Breast epithelium (tissue), 3 donors: ENCODE measurements at regions not wholly inside any gene's neighbourhood (a gene's known extent, or its start where the extent isn't known, plus 50 kb on each side); places are given as distances from the start of the nearest gene placed in this dataset.

Experiments used
- POLR2A ChIP-seq: fragments of 450-650 bp; IDR thresholded peaks from one replicate; pipeline ENCODE4 v1.6.1; 2016; ENCODE audit warnings: antibody characterized with exemption, mild to moderate bottlenecking, moderate library complexity
- POLR2AphosphoS5 ChIP-seq, 3 donors: sonication (generic); formaldehyde crosslinking; IDR thresholded peaks; one replicate each; pipeline ENCODE4 v1.6.1; 2017; ENCODE audit warnings: antibody characterized with exemption in 3 of 3
- TF ChIP-seq, protein P1 (sequence below), 3 donors: fragments of 450-650 bp; IDR thresholded peaks; one replicate each; pipeline ENCODE4 v1.5.1; 2016 to 2017; ENCODE audit warnings: antibody characterized with exemption in 3 of 3, mild to moderate bottlenecking in 3 of 3, moderate library complexity in 3 of 3

DNA sequence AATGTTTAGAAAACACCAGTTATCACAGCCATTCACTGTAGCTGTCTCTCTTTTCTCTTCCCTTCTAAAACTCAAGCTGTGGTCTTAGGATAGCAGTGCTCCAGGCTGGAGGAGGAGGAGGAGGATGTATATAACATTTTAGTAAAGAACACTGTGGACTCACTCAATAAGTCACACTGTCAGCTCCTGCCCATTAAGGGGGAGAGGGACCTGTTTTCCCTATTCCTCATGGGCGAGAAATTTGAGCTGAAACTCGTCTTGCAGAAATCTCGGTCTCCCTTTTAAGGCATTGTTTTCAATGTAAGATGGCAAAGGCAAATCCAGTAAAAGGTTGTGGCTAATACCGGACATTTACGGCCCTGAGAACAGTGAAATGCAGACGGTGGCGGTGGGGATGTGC, 114.8 kb upstream of the ZNF236 start:
- TF ChIP-seq POLR2AphosphoS5 (IDR thresholded peaks at IDR 0.05) (no peak), POLR2A (no peak)
- TF ChIP-seq, protein P1, sequence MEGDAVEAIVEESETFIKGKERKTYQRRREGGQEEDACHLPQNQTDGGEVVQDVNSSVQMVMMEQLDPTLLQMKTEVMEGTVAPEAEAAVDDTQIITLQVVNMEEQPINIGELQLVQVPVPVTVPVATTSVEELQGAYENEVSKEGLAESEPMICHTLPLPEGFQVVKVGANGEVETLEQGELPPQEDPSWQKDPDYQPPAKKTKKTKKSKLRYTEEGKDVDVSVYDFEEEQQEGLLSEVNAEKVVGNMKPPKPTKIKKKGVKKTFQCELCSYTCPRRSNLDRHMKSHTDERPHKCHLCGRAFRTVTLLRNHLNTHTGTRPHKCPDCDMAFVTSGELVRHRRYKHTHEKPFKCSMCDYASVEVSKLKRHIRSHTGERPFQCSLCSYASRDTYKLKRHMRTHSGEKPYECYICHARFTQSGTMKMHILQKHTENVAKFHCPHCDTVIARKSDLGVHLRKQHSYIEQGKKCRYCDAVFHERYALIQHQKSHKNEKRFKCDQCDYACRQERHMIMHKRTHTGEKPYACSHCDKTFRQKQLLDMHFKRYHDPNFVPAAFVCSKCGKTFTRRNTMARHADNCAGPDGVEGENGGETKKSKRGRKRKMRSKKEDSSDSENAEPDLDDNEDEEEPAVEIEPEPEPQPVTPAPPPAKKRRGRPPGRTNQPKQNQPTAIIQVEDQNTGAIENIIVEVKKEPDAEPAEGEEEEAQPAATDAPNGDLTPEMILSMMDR (IDR thresholded peaks at IDR 0.05) = no peak
